ENCODE measurements at regions not wholly inside any gene's neighbourhood (a gene's known extent, or its start where the extent isn't known, plus 50 kb on each side); places are given as distances from the start of the nearest gene placed in this dataset.

DNA sequence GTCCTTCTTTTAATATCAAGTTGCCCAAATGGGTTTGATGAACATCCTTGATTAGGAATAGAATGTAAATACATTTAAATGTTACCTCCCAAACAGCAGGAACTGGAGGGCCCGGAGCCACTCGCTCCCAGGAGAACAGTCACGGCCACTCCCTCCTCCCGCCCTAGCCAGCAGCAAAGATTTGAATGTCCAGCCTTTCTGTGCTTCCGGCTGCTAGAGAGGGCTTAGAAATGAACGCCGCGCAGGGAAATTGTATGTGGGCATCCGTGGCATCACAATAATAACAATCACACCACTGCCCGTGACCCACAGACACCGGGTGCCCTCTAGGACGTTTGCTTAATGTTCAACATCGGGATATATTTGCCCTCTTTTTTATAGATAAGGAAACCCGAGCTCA is 164.9 kb upstream of the SALL3 start:
- TF ChIP-seq CTCF (IDR thresholded peaks at IDR 0.05; ENCODE audit: low read depth, low read length, poor library complexity, severe bottlenecking) (no peak), EZH2phosphoT487 (IDR thresholded peaks at IDR 0.05; ENCODE audit: borderline replicate concordance, low read length) (no peak)
